ENCODE measurements at regions not wholly inside any gene's neighbourhood (a gene's known extent, or its start where the extent isn't known, plus 50 kb on each side); places are given as distances from the start of the nearest gene placed in this dataset.

DNA sequence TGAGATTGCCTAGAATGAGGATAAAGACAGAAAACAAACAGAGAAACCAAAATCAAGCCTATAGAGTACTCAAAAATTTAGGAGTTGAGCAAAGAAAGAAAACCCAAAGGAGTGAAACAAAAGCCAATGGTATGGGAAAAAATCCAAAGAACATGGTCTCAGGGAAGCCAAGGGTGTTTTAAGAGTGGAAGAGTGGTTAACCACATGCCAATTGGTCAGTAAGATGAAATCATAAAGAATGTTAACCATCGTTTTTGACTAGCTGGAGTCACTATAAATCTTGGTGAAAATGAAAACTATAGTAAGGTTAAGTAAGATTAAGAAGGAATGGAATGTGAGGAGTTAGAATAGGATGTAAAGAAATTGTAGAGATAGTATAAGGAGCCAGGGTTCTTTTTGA lies 64.7 kb upstream of the RPL34 start:
- no peak for DNase-seq (ENCODE audit: extremely low read depth, low read depth)
- TF ChIP-seq, protein P1, sequence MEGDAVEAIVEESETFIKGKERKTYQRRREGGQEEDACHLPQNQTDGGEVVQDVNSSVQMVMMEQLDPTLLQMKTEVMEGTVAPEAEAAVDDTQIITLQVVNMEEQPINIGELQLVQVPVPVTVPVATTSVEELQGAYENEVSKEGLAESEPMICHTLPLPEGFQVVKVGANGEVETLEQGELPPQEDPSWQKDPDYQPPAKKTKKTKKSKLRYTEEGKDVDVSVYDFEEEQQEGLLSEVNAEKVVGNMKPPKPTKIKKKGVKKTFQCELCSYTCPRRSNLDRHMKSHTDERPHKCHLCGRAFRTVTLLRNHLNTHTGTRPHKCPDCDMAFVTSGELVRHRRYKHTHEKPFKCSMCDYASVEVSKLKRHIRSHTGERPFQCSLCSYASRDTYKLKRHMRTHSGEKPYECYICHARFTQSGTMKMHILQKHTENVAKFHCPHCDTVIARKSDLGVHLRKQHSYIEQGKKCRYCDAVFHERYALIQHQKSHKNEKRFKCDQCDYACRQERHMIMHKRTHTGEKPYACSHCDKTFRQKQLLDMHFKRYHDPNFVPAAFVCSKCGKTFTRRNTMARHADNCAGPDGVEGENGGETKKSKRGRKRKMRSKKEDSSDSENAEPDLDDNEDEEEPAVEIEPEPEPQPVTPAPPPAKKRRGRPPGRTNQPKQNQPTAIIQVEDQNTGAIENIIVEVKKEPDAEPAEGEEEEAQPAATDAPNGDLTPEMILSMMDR (IDR thresholded peaks at IDR 0.05; ENCODE audit: low read depth, low read length) = no peak

DNA sequence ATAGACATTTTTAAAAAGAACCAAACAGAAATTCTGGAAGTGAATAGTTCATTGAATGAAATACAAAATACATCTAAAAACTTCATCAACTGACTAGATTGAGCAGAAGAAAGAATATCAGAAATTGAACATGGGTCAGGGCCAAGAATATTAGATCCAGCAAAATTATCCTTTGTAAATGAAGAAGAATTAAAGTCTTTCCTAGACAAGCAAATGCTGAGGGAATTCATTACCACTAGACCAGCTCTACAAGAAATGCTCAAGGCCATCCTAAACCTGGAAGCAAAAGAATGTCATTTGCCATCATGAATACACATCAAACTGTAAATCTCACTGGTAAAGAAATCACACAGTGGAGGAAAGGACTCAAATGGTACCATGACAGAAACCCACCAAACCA lies 72.7 kb upstream of the RPL34 start:
- no peak for DNase-seq (ENCODE audit: extremely low read depth, low read depth)
- TF ChIP-seq, protein P1 (IDR thresholded peaks at IDR 0.05; ENCODE audit: low read depth, low read length) = no peak

DNA sequence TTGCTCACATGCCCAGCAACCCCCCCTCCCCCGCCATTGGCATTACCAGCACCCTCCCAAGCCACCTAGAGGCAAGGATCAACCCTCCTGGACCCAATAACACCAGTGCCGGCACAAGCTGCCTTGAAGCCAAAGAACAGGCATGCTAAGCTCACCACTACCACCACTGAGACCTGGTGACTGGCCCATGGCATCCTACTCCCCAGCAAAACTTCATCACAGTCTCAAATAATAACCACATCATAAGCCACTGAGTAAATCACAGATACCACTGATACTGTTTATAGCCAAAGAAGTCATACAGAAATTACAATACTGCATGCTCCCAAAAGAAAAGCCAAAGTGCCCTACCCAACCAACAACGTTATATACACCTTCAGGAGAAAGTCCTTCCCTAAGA lies 73.6 kb upstream of the RPL34 start:
- TF ChIP-seq, protein P1 (IDR thresholded peaks at IDR 0.05; ENCODE audit: low read depth, low read length) = no peak
- no peak for DNase-seq (ENCODE audit: extremely low read depth, low read depth)

DNA sequence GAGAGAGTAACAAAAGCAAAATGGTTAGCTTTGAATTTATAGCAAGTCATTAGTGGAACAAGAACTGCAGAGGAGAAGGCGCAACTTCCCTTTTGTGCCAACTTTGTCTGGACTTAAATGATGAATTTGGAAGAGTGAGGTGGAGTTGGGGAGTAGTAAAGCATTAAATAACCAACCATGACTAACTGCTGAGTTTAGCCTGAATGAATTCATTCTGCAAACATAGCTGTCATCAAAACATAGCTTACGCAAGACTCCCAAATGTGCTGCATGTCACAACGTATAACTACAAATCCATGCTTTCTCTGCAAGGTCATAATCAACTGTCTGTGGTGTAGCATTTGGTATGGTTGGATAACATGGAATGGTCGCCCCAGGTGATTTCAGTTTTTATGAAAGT lies 75.9 kb upstream of the RPL34 start:
- no peak for DNase-seq (ENCODE audit: extremely low read depth, low read depth)
- TF ChIP-seq, protein P1 (IDR thresholded peaks at IDR 0.05; ENCODE audit: low read depth, low read length) = no peak

DNA sequence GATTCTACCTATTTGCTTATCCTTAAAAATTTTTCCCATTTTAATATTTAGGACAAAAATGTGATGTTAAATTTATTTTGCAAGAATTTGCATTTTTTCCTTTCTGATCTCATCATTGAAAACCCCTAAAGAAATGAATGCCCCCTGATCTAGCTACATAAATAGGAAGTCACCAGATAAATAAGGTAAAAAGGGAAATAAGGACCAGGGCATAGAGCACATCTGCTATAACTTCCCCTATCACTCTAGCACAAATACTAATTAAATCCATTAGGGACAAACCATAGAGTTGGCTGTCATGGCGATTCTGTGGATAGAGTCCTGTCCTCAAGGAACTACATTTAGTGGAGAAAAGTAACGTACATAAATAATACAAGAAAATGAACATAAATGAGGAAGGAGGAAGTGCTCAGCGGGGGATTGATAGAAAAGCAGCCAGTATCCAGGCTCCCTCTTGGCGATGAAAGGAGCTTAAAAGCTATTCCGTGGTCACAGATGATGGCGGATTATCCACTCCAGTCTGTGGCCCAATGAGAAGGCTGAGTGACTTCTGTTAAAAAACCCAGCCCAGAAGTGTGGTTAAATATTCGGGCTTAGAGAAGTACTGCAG lies 76.9 kb upstream of the RPL34 start:
- TF ChIP-seq, protein P1 (IDR thresholded peaks at IDR 0.05; ENCODE audit: low read depth, low read length) = no peak
- DNase-seq (ENCODE audit: extremely low read depth, low read depth) = no peak

DNA sequence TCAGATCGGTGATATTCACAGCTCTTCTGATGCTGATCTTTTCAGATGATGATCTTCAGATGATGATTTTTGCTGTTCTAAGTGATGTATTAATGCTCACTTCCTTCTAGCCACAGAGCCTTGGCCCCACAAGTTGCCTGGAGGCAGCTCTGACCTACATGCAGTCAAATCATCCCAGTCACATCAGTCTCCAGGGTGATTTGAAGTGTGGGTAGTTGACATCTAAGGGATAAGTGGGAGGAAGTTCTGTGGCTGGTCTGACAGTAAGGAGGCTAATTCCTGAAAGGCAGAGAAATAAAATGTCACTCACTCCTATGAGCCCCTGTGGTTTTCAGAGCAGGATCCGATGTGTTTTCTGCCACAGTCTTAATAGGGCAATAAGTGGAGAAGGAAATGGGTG lies 79.8 kb upstream of the RPL34 start:
- DNase-seq (ENCODE audit: extremely low read depth, low read depth) = no peak
- TF ChIP-seq, protein P1 (IDR thresholded peaks at IDR 0.05; ENCODE audit: low read depth, low read length) = no peak

DNA sequence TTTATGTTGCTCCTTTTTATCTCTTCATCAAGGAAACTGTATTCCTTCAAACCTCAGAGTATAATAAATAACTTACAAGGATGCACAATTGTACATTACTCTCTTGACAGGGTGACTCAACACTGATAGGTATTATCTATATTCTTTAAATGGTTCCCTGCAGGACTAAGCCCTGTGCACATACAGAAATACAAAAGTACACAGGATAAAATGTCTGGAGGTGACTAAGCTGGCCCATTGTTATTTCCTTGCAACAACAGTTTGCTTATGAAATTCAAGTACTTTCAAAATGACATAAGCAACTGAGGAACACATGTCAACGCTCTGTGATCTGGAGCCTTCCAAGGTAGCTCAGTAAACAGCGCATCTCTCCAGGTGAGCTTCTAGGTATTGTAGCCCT lies 83.8 kb upstream of the RPL34 start:
- no peak for DNase-seq (ENCODE audit: extremely low read depth, low read depth)
- TF ChIP-seq, protein P1 (IDR thresholded peaks at IDR 0.05; ENCODE audit: low read depth, low read length) = no peak

All from AG09319 (cell line).